ENCODE measurements at regions not wholly inside any gene's neighbourhood (a gene's known extent, or its start where the extent isn't known, plus 50 kb on each side); places are given as distances from the start of the nearest gene placed in this dataset.

DNA sequence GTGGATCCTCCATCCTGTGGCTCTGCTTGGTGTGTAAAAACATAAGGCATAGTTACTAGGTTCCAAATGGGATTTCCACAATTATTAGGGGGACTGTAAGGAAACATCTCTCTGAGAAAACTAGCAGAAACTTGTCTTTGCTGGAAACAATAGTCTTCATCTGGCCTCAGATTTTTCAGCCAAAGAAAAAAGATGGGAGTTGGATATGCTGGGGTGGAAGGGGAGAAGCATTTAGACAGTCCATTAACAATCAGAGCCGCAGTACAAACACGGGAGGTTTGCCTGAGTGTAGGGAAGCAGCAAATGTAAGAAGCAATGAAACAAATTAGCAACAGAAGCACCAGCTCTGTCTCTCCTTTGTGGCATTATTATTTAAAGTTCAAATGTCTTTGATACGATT lies 402.7 kb upstream of the ZNF608 start:
- Mint-ChIP-seq H3K9me3 (ENCODE audit: low read depth, unreplicated experiment) (no peaks in the 10 kb centered on the region), H3K36me3 (ENCODE audit: insufficient read depth, unreplicated experiment) (no peaks in the 10 kb centered on the region), H3K27me3 (ENCODE audit: unreplicated experiment) (no peaks in the 10 kb centered on the region), H3K4me1 (ENCODE audit: low read depth, unreplicated experiment) (no peaks in the 10 kb centered on the region), H3K27ac (ENCODE audit: unreplicated experiment) (no peak overlapping the region), H3K4me3 (ENCODE audit: low read depth, unreplicated experiment) (no peak overlapping the region)
- TF ChIP-seq, protein P1, sequence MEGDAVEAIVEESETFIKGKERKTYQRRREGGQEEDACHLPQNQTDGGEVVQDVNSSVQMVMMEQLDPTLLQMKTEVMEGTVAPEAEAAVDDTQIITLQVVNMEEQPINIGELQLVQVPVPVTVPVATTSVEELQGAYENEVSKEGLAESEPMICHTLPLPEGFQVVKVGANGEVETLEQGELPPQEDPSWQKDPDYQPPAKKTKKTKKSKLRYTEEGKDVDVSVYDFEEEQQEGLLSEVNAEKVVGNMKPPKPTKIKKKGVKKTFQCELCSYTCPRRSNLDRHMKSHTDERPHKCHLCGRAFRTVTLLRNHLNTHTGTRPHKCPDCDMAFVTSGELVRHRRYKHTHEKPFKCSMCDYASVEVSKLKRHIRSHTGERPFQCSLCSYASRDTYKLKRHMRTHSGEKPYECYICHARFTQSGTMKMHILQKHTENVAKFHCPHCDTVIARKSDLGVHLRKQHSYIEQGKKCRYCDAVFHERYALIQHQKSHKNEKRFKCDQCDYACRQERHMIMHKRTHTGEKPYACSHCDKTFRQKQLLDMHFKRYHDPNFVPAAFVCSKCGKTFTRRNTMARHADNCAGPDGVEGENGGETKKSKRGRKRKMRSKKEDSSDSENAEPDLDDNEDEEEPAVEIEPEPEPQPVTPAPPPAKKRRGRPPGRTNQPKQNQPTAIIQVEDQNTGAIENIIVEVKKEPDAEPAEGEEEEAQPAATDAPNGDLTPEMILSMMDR (IDR thresholded peaks at IDR 0.05; ENCODE audit: unreplicated experiment), result no peak
- CTCF ChIA-PET, result no interaction called here
- no peak for DNase-seq
- BruUV-seq (replicated peaks), result no TSS peak
- intact Hi-C loops (cut with micrococcal nuclease; ENCODE audit: unreplicated experiment), result no loop called here

DNA sequence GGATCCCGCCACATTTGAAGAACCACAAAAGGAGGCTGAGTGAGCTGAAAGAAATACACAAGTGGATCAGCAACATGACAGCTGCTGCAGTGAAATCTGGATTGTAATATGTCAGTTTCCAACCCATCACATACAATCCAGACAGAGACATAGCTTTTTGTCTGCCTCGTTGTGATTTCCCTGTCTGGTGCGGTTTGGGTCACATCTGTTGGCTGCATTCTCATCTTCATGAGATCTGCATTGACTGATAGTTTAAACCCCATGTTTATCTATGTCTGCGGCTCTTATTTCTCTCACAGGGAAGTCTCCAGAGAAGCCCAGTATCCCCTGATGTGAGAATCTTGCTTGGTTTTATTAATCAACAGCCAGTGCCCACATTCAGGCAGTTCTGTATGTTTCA lies 403.1 kb upstream of the ZNF608 start:
- Mint-ChIP-seq H3K4me1 (ENCODE audit: low read depth, unreplicated experiment) (no peaks in the 10 kb centered on the region), H3K4me3 (ENCODE audit: low read depth, unreplicated experiment) (no peak overlapping the region), H3K27ac (ENCODE audit: unreplicated experiment) (no peak overlapping the region), H3K36me3 (ENCODE audit: insufficient read depth, unreplicated experiment) (no peaks in the 10 kb centered on the region), H3K27me3 (ENCODE audit: unreplicated experiment) (no peaks in the 10 kb centered on the region), H3K9me3 (ENCODE audit: low read depth, unreplicated experiment) (no peaks in the 10 kb centered on the region)
- no peak for DNase-seq
- intact Hi-C loops (cut with micrococcal nuclease; ENCODE audit: unreplicated experiment), result no loop called here
- CTCF ChIA-PET, result no interaction called here
- TF ChIP-seq, protein P1 (IDR thresholded peaks at IDR 0.05; ENCODE audit: unreplicated experiment), result no peak
- no TSS peak for BruUV-seq (replicated peaks)

DNA sequence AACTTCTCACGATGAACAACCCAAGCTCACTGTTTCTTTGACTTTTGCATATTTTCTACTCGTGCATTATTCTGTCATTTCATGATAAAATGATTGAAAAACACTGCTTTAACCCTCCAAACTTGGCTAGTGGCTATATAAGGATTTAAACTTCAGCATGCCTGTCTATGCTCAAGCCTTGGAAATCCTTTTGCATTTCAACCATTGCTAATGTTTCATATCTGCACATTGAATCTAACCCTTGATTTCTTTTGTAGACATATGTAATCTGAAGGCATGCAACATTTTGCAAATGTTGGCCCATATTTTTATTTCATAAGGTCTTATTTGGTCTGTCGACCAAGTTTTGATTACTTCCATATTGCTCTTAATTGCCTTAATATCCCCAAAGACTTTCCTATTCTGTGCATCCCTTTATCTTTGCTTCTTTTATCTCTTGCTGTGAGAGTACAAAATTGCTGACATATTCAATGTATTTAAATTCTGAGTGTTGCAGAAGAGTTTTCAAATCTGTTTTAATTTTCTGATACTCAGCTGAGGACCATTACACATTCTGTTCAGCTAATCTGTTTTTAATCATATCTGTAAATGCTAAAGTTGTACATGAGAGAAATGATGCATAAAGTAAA lies 403.7 kb upstream of the ZNF608 start:
- intact Hi-C loops (cut with micrococcal nuclease; ENCODE audit: unreplicated experiment), result no loop called here
- H3K36me3 Mint-ChIP-seq (ENCODE audit: insufficient read depth, unreplicated experiment), result no peaks in the 10 kb centered on the region
- BruUV-seq (replicated peaks), result no TSS peak
- H3K27ac Mint-ChIP-seq (ENCODE audit: unreplicated experiment), result no peak overlapping the region
- H3K27me3 Mint-ChIP-seq (ENCODE audit: unreplicated experiment), result no peaks in the 10 kb centered on the region
- CTCF ChIA-PET, result no interaction called here
- TF ChIP-seq, protein P1 (IDR thresholded peaks at IDR 0.05; ENCODE audit: unreplicated experiment), result no peak
- no peak overlapping the region for H3K4me3 Mint-ChIP-seq (ENCODE audit: low read depth, unreplicated experiment)
- no peak for DNase-seq
- H3K4me1 Mint-ChIP-seq (ENCODE audit: low read depth, unreplicated experiment), result no peaks in the 10 kb centered on the region
- peaks cover 2% of the 10 kb centered on the region for H3K9me3 Mint-ChIP-seq (ENCODE audit: low read depth, unreplicated experiment)

DNA sequence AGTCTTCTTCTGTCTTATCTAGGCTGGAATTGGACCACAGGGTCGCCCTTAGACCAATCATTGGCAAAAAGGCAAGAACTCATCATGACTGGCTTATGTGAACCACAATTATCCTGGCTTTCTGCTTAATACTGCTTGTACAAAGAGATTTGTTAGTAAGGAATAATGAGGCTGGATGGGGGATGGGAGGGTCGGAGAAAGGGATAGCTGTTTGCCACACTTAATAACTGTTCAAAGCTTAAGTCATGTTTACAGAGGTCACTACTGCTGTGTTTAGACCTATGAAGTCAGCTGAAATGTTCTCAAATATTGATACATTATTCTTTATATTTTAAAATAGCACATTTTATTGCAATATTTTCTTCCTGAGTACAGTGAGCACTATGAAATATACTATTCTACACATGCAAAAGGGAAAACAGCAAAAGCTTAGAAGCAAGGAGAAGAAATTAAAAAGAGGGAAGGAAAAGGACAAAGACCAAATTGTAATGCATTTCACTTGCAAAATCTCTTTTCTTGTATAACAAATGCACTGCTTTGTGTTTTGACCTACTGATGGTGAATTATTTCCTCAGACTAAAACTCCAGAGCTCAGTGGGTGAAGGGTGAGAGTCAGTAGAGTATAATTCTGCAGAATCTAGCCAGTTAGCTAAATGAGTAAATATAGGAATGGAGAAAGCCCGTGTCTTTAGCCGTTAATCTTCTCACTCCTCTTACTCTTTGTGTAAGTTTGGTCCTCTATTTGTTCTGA lies 404.9 kb upstream of the ZNF608 start:
- Mint-ChIP-seq H3K9me3 (ENCODE audit: low read depth, unreplicated experiment) (peaks cover 2% of the 10 kb centered on the region), H3K4me3 (ENCODE audit: low read depth, unreplicated experiment) (no peak overlapping the region), H3K4me1 (ENCODE audit: low read depth, unreplicated experiment) (no peaks in the 10 kb centered on the region), H3K27ac (ENCODE audit: unreplicated experiment) (no peak overlapping the region), H3K27me3 (ENCODE audit: unreplicated experiment) (no peaks in the 10 kb centered on the region), H3K36me3 (ENCODE audit: insufficient read depth, unreplicated experiment) (no peaks in the 10 kb centered on the region)
- CTCF ChIA-PET, result no interaction called here
- DNase-seq, result no peak
- intact Hi-C loops (cut with micrococcal nuclease; ENCODE audit: unreplicated experiment), result no loop called here
- BruUV-seq (replicated peaks), result no TSS peak
- TF ChIP-seq, protein P1 (IDR thresholded peaks at IDR 0.05; ENCODE audit: unreplicated experiment), result no peak
